HCT116 (cell line): ENCODE measurements at regions not wholly inside any gene's neighbourhood (a gene's known extent, or its start where the extent isn't known, plus 50 kb on each side); places are given as distances from the start of the nearest gene placed in this dataset.

Experiments
- ATAC-seq: fragments of 200-7000 bp; cut with Tn5 transposase; 2 replicates; pipeline ENCODE4 v1.9.1; 2020; ENCODE audit warnings: mild to moderate bottlenecking, moderate library complexity
- BruUV-seq: library from RNA; stranded (reverse); fragments of 400-500 nt; replicated peaks from 2 replicates; lab custom pipeline; 2021; lab: Mats Ljungman, UMichigan
- CTCF ChIA-PET: fragments of 300-600 bp; sonication (Branson Sonifier 250); formaldehyde crosslinking; loops from one replicate; lab custom pipeline; 2021; ENCODE audit warnings: antibody characterized with exemption; lab: Charles Lee
- POLR2A ChIA-PET: fragments of 300-600, 350-600 bp; sonication (Branson Sonifier 250); formaldehyde crosslinking; loops from one replicate; lab custom pipeline; 2021; ENCODE audit warnings: antibody characterized with exemption; lab: Charles Lee
- RAD21 ChIA-PET, 2 experiments: fragments of 300-600 bp; sonication (Branson Sonifier 250); formaldehyde crosslinking; loops; one replicate each; lab custom pipeline; 2023; ENCODE audit warnings: low total read pairs in 2 of 2; ENCODE audit not compliant: uncharacterized antibody in 2 of 2, unreplicated experiment in 2 of 2, low non-redundant PET in 1 of 2; lab: Charles Lee
- DNase-seq: peaks from one replicate; pipeline ENCODE4 v3.0.0-alpha.2; 2010; ENCODE audit warnings: low read depth, low spot score
- H2AFZ ChIP-seq: fragments of 200-600 bp; shearing (Covaris generic), sonication (generic); 2 replicates; pipeline ENCODE4 v1.6.1; 2017; ENCODE audit warnings: low read depth, mixed run types, mixed read lengths, antibody characterized with exemption, low read length; ENCODE audit not compliant: poor library complexity, severe bottlenecking
- H3K27ac ChIP-seq: 2 replicates; pipeline ENCODE4 v1.5.1; 2012; ENCODE audit warnings: low read depth, low read length
- H3K27me3 ChIP-seq: fragments of 200-600 bp; sonication (generic); 2 replicates; pipeline ENCODE4 v1.6.1; 2016; ENCODE audit warnings: mixed run types, low read length, mixed read lengths; ENCODE audit not compliant: insufficient read depth
- H3K36me3 ChIP-seq, 2 experiments: fragments of 200-500 bp in 1 of 2; fragments of 200-600 bp in 1 of 2; sonication (Bioruptor generic) in 1 of 2; sonication (generic) in 1 of 2; 2 replicates each; pipeline versions ENCODE4 v1.5.1 to v1.6.1; 2014 to 2016; ENCODE audit warnings: low read length in 2 of 2, inconsistent platforms in 1 of 2, mixed read lengths in 1 of 2, mixed run types in 1 of 2; ENCODE audit not compliant: insufficient read depth in 2 of 2, control insufficient read depth in 1 of 2
- H3K4me1 ChIP-seq, 2 experiments: fragments of 200-600 bp in 1 of 2; sonication (generic) in 1 of 2; 2 replicates each; pipeline versions ENCODE4 v1.5.1 to v1.6.1; 2012 to 2017; ENCODE audit warnings: low read length in 2 of 2, inconsistent platforms in 1 of 2, mild to moderate bottlenecking in 1 of 2, mixed read lengths in 1 of 2, mixed run types in 1 of 2, moderate library complexity in 1 of 2; ENCODE audit not compliant: insufficient read depth in 2 of 2, control insufficient read depth in 1 of 2
- H3K4me2 ChIP-seq: fragments of 200-600 bp; sonication (generic); 2 replicates; pipeline ENCODE4 v1.6.1; 2017; ENCODE audit warnings: mixed run types, low read length, mixed read lengths
- H3K4me3 ChIP-seq, 2 experiments: fragments of 200-600 bp in 1 of 2; sonication (generic) in 1 of 2; replicated peaks in 1 of 2; 2 replicates each; pipeline ENCODE4 v1.5.1; 2011 to 2016; ENCODE audit warnings: low read length in 2 of 2, control low read depth in 1 of 2, low read depth in 1 of 2, mild to moderate bottlenecking in 1 of 2, mixed read lengths in 1 of 2, mixed run types in 1 of 2
- H3K79me2 ChIP-seq: fragments of 200-600 bp; sonication (generic); 2 replicates; pipeline ENCODE4 v1.6.1; 2017; ENCODE audit warnings: mild to moderate bottlenecking, mixed run types, low read length, moderate library complexity, mixed read lengths; ENCODE audit not compliant: insufficient read depth
- H3K9ac ChIP-seq: fragments of 200-600 bp; sonication (generic); 2 replicates; pipeline ENCODE4 v1.6.1; 2016; ENCODE audit warnings: low read length, mixed read lengths
- H3K9me2 ChIP-seq: fragments of 200-600 bp; sonication (generic), shearing (Covaris generic); 2 replicates; pipeline ENCODE4 v1.6.1; 2017; ENCODE audit warnings: mixed run types, mild to moderate bottlenecking, moderate library complexity; ENCODE audit not compliant: insufficient read depth
- H3K9me3 ChIP-seq, 2 experiments: fragments of 200-500 bp in 1 of 2; fragments of 200-600 bp in 1 of 2; sonication (Bioruptor generic) in 1 of 2; sonication (generic) in 1 of 2; 2 replicates each; pipeline ENCODE4 v1.6.1; 2014 to 2017; ENCODE audit warnings: low read length in 2 of 2, mixed read lengths in 2 of 2, inconsistent platforms in 1 of 2, low read depth in 1 of 2, mild to moderate bottlenecking in 1 of 2, mixed run types in 1 of 2, moderate library complexity in 1 of 2; ENCODE audit not compliant: control insufficient read depth in 1 of 2, insufficient read depth in 1 of 2
- H4K20me1 ChIP-seq: fragments of 200-600 bp; sonication (generic), shearing (Covaris generic); 2 replicates; pipeline ENCODE4 v1.6.1; 2017; ENCODE audit warnings: mixed run types, mild to moderate bottlenecking, moderate library complexity; ENCODE audit not compliant: insufficient read depth
- CBX3 ChIP-seq: IDR thresholded peaks from 2 replicates; pipeline ENCODE4 v1.6.1; 2012; ENCODE audit warnings: low read depth
- CEBPB ChIP-seq: IDR thresholded peaks from 2 replicates; pipeline ENCODE4 v1.6.1; 2012; ENCODE audit warnings: low read depth
- EZH2 ChIP-seq: fragments of 200-600 bp; sonication (generic); IDR thresholded peaks from 2 replicates; pipeline ENCODE4 v1.6.1; 2017; ENCODE audit warnings: antibody characterized with exemption, mixed run types
- EZH2phosphoT487 ChIP-seq: fragments of 200-600 bp; IDR thresholded peaks from 2 replicates; pipeline ENCODE4 v1.6.1; 2018; ENCODE audit warnings: antibody characterized with exemption, borderline replicate concordance
- FOSL1 ChIP-seq: IDR thresholded peaks from 2 replicates; pipeline ENCODE4 v1.6.1; 2012; ENCODE audit warnings: low read depth
- JUND ChIP-seq: IDR thresholded peaks from 2 replicates; pipeline ENCODE4 v1.6.1; 2012
- POLR2A ChIP-seq: IDR thresholded peaks from 2 replicates; pipeline ENCODE4 v1.7.0; 2011; ENCODE audit warnings: borderline replicate concordance; ENCODE audit not compliant: insufficient read depth, insufficient read length; ENCODE audit errors: extremely low read depth
- POLR2AphosphoS5 ChIP-seq: IDR thresholded peaks from 2 replicates; pipeline ENCODE4 v1.6.1; 2011; ENCODE audit warnings: mild to moderate bottlenecking, low read depth, low read length, moderate library complexity
- SIN3A ChIP-seq: IDR thresholded peaks from 2 replicates; pipeline ENCODE4 v1.6.1; 2012; ENCODE audit warnings: low read depth
- SP1 ChIP-seq: IDR thresholded peaks from 2 replicates; pipeline ENCODE4 v1.6.1; 2012; ENCODE audit warnings: low read depth
- TCF7L2 ChIP-seq: IDR thresholded peaks from 2 replicates; pipeline ENCODE4 v1.7.0; 2011; ENCODE audit warnings: borderline replicate concordance, inconsistent platforms; ENCODE audit not compliant: insufficient read depth, insufficient read length; ENCODE audit errors: extremely low read depth
- intact Hi-C: fragments of 100-400 bp; cut with micrococcal nuclease; formaldehyde crosslinking; loops from 2 replicates; pipeline ENCODE4 v1.10.0; 2022
- TF ChIP-seq, protein P1 (sequence below): IDR thresholded peaks from 2 replicates; pipeline ENCODE4 v1.6.1; 2012; ENCODE audit warnings: low read depth
- TF ChIP-seq, protein P2 (sequence below), 3 experiments: fragments of 200-600 bp in 1 of 3; sonication (generic) in 1 of 3; IDR thresholded peaks in 2 of 3; conservative IDR thresholded peaks in 1 of 3; 2 replicates each; pipeline ENCODE4 v1.5.1; 2012 to 2017; ENCODE audit warnings: low read depth in 2 of 3, low read length in 2 of 3, antibody characterized with exemption in 1 of 3, borderline replicate concordance in 1 of 3, control low read depth in 1 of 3, mild to moderate bottlenecking in 1 of 3, mixed read lengths in 1 of 3, mixed run types in 1 of 3, moderate library complexity in 1 of 3; ENCODE audit not compliant: insufficient read depth in 1 of 3
- TF ChIP-seq, protein P3 (sequence below): IDR thresholded peaks from 2 replicates; pipeline ENCODE4 v1.6.1; 2011; ENCODE audit warnings: mild to moderate bottlenecking, low read length, moderate library complexity; ENCODE audit not compliant: insufficient replicate concordance; ENCODE audit errors: extremely low read depth
- TF ChIP-seq, protein P4 (sequence below): IDR thresholded peaks from 2 replicates; pipeline ENCODE4 v1.6.1; 2012
- TF ChIP-seq, protein P5 (sequence below): IDR thresholded peaks from 2 replicates; pipeline ENCODE4 v1.6.1; 2012

DNA sequence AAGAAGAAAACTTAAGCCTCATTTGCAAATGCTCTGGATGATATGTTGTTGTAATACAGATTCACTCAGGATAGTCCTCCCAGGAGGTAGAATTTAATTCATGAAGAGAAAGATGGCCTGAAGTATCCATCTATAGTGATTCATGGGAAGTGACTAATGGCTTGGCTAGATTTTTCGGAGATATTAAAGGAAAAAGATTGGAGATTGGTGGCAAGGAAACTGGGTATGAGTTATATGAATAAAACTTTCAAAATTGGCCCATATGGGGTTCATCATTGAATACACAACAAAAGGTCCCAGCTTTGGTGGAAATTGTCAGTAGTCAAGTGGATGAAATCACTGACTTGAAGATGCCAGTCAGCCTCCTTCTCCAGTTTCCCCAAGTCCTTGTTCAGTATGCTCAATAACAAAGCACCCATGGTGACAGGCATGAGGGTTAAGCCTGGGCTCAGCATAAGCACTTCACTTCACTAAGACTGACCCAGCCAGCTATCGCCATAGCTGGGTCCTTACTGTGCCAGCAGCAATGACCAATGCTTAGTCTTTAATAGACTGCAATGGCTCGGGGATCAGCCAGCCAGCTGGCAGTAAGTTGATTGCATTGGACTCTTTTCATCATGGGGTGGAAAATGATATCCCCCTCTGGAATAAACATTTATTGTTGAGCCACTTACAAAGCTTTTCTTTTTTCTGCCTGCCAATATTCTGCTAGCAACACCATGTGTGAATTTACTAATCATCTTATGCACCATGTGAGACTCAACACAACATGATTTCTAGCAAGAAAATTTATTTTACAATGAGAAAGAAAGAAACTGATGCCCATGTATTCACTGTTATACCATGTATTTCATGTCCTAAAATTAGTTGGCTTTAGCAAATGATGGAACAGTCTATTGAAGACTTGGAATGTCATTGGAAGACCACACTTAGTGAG is 176.6 kb upstream of the TACR1 start:
- RAD21 ChIA-PET: no interaction called here
- DNase-seq: no peak
- Histone ChIP-seq H3K4me1 (no peaks in the 10 kb centered on the region), H3K79me2 (no peaks in the 10 kb centered on the region), H3K9me2 (no peaks in the 10 kb centered on the region), H3K9me3 (no peaks in the 10 kb centered on the region), H2AFZ (no peak overlapping the region), H3K4me3 (no peak overlapping the region), H4K20me1 (no peaks in the 10 kb centered on the region), H3K4me2 (no peak overlapping the region), H3K27ac (no peak overlapping the region), H3K27me3 (peaks cover 11% of the 10 kb centered on the region), H3K9ac (no peak overlapping the region), H3K36me3 (no peaks in the 10 kb centered on the region)
- POLR2A ChIA-PET: no interaction called here
- BruUV-seq: no TSS peak
- intact Hi-C loops: no loop called here
- CTCF ChIA-PET: no interaction called here
- no peak for ATAC-seq
- no peak for TF ChIP-seq JUND
- no peak for TF ChIP-seq CEBPB
- TF ChIP-seq FOSL1: no peak
- TF ChIP-seq, protein P1, sequence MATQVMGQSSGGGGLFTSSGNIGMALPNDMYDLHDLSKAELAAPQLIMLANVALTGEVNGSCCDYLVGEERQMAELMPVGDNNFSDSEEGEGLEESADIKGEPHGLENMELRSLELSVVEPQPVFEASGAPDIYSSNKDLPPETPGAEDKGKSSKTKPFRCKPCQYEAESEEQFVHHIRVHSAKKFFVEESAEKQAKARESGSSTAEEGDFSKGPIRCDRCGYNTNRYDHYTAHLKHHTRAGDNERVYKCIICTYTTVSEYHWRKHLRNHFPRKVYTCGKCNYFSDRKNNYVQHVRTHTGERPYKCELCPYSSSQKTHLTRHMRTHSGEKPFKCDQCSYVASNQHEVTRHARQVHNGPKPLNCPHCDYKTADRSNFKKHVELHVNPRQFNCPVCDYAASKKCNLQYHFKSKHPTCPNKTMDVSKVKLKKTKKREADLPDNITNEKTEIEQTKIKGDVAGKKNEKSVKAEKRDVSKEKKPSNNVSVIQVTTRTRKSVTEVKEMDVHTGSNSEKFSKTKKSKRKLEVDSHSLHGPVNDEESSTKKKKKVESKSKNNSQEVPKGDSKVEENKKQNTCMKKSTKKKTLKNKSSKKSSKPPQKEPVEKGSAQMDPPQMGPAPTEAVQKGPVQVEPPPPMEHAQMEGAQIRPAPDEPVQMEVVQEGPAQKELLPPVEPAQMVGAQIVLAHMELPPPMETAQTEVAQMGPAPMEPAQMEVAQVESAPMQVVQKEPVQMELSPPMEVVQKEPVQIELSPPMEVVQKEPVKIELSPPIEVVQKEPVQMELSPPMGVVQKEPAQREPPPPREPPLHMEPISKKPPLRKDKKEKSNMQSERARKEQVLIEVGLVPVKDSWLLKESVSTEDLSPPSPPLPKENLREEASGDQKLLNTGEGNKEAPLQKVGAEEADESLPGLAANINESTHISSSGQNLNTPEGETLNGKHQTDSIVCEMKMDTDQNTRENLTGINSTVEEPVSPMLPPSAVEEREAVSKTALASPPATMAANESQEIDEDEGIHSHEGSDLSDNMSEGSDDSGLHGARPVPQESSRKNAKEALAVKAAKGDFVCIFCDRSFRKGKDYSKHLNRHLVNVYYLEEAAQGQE: no peak
- TF ChIP-seq, protein P2, sequence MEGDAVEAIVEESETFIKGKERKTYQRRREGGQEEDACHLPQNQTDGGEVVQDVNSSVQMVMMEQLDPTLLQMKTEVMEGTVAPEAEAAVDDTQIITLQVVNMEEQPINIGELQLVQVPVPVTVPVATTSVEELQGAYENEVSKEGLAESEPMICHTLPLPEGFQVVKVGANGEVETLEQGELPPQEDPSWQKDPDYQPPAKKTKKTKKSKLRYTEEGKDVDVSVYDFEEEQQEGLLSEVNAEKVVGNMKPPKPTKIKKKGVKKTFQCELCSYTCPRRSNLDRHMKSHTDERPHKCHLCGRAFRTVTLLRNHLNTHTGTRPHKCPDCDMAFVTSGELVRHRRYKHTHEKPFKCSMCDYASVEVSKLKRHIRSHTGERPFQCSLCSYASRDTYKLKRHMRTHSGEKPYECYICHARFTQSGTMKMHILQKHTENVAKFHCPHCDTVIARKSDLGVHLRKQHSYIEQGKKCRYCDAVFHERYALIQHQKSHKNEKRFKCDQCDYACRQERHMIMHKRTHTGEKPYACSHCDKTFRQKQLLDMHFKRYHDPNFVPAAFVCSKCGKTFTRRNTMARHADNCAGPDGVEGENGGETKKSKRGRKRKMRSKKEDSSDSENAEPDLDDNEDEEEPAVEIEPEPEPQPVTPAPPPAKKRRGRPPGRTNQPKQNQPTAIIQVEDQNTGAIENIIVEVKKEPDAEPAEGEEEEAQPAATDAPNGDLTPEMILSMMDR (IDR thresholded peaks at IDR 0.05 in 2 of 3, conservative IDR thresholded peaks at IDR 0.05 in 1 of 3; ENCODE audit: borderline replicate concordance in 1 of 3, insufficient read depth in 1 of 3, low read depth in 2 of 3, low read length in 2 of 3): no peak
- TF ChIP-seq, protein P3, sequence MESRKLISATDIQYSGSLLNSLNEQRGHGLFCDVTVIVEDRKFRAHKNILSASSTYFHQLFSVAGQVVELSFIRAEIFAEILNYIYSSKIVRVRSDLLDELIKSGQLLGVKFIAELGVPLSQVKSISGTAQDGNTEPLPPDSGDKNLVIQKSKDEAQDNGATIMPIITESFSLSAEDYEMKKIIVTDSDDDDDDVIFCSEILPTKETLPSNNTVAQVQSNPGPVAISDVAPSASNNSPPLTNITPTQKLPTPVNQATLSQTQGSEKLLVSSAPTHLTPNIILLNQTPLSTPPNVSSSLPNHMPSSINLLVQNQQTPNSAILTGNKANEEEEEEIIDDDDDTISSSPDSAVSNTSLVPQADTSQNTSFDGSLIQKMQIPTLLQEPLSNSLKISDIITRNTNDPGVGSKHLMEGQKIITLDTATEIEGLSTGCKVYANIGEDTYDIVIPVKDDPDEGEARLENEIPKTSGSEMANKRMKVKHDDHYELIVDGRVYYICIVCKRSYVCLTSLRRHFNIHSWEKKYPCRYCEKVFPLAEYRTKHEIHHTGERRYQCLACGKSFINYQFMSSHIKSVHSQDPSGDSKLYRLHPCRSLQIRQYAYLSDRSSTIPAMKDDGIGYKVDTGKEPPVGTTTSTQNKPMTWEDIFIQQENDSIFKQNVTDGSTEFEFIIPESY: no peak
- TF ChIP-seq EZH2: no peak
- no peak for TF ChIP-seq POLR2A
- no peak for TF ChIP-seq CBX3
- TF ChIP-seq, protein P4, sequence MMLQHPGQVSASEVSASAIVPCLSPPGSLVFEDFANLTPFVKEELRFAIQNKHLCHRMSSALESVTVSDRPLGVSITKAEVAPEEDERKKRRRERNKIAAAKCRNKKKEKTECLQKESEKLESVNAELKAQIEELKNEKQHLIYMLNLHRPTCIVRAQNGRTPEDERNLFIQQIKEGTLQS: no peak
- TF ChIP-seq SP1: no peak
- TF ChIP-seq SIN3A: no peak
- no peak for TF ChIP-seq EZH2phosphoT487
- TF ChIP-seq, protein P5, sequence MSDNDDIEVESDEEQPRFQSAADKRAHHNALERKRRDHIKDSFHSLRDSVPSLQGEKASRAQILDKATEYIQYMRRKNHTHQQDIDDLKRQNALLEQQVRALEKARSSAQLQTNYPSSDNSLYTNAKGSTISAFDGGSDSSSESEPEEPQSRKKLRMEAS: no peak
- TF ChIP-seq POLR2AphosphoS5: no peak
- TF ChIP-seq TCF7L2: no peak
